H1 (cell line): ENCODE measurements at regions not wholly inside any gene's neighbourhood (a gene's known extent, or its start where the extent isn't known, plus 50 kb on each side); places are given as distances from the start of the nearest gene placed in this dataset. TPM values are rescaled to one million over a fixed set of nuclear protein-coding genes. Genes with fewer than 3 reads are reported as not detected.

Experiments used
- CHD7 ChIP-seq: fragments of 300-600 bp; sonication (generic); IDR thresholded peaks from 2 replicates; pipeline ENCODE4 v1.7.1; 2012; ENCODE audit warnings: low read length, moderate library complexity, mild to moderate bottlenecking, inconsistent platforms; ENCODE audit not compliant: insufficient replicate concordance
- small RNA-seq: library from polyadenylated mRNA; stranded (forward); fragments of <200 nt; extraction: miRNeasy Mini kit (QIAGEN cat#:217004); gene quantifications from one replicate; pipeline ENCODE3, GENCODE V24; 2013; ENCODE audit not compliant: insufficient read depth

GRCh38 chrX:100048156-100048555 is 361.9 kb downstream of the PCDH19 start (continued):
- no peak for TF ChIP-seq CHD7

Small RNA genes in the stretch of these regions (small RNA-seq; reads per million reads assigned to genes)
- gene RF00402 = not detected
